ENCODE measurements at regions not wholly inside any gene's neighbourhood (a gene's known extent, or its start where the extent isn't known, plus 50 kb on each side); places are given as distances from the start of the nearest gene placed in this dataset.
"Not testable (repeated sequence)": the region's sequence is repeated elsewhere in the genome, so short reads cannot be mapped to it uniquely, and the experiment has no call there.

GRCh38 chr1:212495766-212496494 is 63.2 kb downstream of the NENF start:
- DNase-seq = no peak

- DNase-seq = no peak
Measured at GRCh38 chr1:212496682-212497081, 64.0 kb downstream of the NENF start.

DNA sequence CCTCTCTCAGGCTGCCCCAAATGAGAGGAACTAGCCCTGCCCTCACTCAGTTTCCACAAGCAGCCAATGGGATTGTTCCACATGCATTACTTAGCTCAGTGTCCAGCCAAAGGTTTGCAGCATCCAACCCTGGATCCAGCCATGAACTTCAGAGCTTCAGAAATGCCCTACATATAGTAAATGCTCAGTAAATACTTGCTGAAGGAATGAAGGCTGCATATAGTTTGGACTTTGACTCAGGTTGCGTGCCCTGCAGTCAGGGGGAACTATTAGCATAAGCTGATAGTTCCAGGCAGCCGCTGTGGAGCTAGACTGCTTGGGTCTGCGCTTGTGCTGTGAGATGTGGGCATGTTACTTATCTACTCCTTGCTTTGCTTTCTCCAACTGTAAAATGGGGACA is 64.8 kb downstream of the NENF start:
- no peak for DNase-seq

- no peak for DNase-seq
Measured at GRCh38 chr1:212498283-212499040, 65.7 kb downstream of the NENF start.

- no peak for DNase-seq
Measured at GRCh38 chr1:212500351-212500750, 67.6 kb downstream of the NENF start.

DNA sequence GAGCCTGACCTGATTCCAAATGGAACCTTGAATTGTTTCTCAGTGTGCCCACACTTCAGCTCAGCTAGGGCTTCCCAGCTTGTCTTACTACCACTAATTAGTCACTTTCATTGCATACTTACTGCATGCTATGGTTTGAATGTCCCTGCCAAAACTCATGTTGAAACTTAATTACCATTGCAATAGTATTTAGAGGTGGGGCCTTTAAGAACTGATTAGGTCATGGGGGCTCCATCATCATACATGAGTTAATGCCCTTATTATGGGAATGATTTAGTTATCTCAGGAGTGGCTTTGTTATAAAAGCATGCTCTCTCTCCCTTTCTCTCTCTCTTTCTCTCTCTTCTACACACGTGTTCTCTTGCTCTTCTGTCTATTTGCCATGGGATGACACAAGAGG is 68.3 kb downstream of the NENF start:
- no peak for DNase-seq

DNA sequence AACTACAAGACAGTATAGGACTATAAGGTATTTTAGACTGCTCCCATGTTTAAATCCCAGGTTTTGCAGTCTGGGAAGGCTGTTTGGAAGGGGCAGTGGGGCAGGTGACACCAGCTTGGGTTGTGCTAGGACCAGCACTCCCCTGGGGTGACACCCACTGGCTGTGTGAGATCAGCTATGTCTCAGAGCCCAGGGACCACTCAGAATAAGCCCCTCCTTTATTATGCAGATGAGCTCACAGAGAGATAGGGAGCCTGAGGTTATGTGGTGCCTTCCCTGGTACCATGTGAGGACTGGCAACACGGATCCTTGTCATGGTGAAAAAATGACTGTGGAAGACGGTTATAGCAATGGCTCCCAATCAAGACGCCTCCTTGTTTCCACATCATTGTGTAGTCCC is 71.0 kb downstream of the NENF start:
- no peak for DNase-seq

- no peak for DNase-seq
Measured at GRCh38 chr1:212504171-212504803, 71.6 kb downstream of the NENF start.

DNA sequence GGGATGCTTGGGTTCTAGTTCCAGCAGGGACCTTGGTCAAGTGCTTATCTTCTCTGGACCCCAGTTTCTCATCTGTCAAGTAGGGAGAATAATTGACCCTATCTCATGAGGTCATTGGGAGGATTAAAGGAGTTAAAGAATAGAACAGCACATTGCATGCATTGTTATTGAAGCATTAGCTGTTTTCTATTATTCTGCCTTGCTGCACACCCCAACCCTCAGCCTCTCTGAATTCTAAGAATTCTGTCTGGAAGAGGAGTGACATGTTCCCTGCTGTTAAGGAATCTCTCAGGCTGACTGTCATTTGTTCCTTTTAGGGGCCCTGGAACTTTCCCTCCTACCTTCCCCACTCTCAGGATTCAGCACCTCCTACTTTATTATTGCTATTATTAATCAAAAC is 73.9 kb downstream of the NENF start:
- no peak for DNase-seq

GRCh38 chr1:212507369-212507768 is 74.6 kb downstream of the NENF start:
- DNase-seq = peak in 1 of 2 donors; percentile 13

- no peak for DNase-seq
Measured at GRCh38 chr1:212512816-212513559, 80.3 kb downstream of the NENF start.

GRCh38 chr1:212513586-212513985 is 80.9 kb downstream of the NENF start:
- DNase-seq = no peak

DNA sequence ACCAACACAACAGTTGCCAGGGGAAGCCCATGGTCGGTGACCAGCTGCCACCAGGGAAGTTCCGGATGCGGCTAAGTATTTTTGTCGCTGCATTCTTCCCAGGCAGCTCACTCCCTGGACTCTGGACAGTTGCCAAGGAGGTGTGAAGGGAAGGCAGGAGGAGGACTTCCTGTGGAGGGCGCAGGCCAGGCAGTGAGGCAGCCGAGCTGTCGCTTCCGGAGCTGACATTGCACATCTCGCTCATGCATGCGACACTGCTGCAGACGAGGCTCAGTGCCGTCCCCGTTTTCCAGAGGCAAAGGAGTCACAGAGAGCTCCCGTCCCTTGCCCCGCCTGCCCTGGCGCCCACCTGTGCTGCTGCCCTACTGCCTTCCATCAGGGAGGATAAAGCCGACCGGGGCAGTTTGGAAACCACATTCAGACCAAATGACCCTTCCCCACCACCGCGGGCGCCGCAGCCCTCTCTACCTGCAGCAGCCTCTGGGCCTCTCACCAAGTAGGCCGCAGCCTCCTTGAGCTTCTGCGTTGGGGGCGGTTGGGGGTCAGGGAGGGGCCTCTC is 81.4 kb downstream of the NENF start:
- no peak for DNase-seq

DNA sequence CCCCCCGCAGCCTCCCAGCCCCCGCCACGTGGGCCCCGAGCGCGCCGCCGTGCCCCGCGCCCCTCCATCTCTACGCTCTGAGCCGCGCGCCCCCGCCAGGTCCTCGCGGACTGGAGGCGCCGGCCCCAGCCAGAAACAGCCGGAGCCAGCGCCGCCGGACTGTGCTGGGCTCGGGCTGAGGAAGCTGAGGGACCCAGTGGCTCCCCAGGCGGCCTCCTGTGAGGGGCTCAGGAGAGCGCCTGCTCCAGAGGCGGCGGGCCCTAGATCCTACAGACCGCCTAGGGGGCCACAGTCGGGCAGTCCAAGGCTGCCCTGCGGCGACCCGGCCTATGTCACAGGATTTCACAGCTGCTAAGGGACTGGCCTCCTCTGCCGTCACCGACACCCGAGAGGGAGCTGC is 82.1 kb downstream of the NENF start:
- no peak for DNase-seq

DNA sequence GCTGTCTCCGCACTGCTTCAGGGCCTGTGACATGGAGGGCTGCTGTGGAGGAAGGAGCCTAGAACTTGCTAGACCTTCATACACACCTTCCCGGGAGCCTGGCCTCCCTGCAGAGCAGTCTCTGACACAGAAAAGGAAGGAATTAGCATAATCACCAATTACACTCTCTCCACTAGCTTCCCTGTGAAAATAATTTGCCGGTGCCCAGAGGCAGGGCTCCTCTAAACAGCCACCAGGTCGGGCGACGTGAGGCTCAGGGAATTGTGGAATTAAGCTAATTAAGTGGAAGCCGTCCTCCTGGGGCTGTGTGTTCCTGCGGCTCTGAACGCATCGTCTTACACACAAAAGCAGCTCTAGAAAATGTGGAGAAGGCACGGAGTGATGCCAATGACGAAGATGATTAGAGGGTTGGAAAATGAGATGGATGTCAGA is 82.6 kb downstream of the NENF start:
- no peak for DNase-seq

DNA sequence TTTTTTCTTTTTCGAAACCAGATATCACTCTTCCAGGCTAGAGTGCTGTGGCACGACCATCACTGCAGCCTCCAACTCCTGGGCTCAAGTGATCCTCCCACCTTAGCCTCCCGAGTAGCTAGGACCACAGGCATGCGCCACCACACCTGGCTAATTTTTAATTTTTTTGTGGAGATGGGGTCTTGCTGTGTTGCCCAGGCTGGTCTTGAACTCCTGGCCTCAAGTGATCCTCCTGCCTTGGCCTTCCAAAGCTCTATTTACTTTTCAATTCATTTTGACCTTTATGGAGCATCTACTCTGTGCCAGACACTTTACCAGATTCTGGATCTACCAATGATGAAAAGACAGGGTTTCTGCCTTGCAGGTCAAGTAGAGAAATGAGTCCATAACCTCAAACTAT is 83.3 kb downstream of the NENF start:
- not testable (repeated sequence) for DNase-seq

- no peak for DNase-seq
Measured at GRCh38 chr1:212518188-212519054, 85.7 kb downstream of the NENF start.

GRCh38 chr1:212519131-212519530 is 86.4 kb downstream of the NENF start:
- DNase-seq = no peak

GRCh38 chr1:212520299-212520698 is 87.6 kb downstream of the NENF start:
- DNase-seq = no peak

DNA sequence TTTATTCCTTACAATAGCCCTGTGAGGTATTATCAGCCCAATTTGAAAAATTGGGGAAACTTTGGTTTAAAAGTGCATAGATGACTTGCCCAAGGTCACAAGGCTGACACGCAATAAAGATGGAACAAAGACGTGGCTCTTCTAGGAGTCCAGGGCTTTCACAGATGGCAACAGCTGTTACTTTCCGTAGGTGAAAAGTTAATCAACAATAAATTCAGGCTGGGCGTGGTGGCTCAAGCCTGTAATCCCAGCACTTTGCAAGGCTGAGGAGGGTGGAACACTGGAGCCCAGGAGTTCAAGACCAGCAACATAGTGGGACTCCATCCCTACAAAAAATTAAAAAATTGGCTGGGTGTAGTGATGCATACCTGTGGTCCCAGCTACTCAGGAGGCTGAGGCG is 87.8 kb upstream of the ATF3 start:
- no peak for DNase-seq

GRCh38 chr1:212525479-212526110 is 83.0 kb upstream of the ATF3 start:
- DNase-seq = no peak
